Skeletal muscle cell (primary cell): ENCODE measurements at regions not wholly inside any gene's neighbourhood (a gene's known extent, or its start where the extent isn't known, plus 50 kb on each side); places are given as distances from the start of the nearest gene placed in this dataset.

Experiments used
- DNase-seq: peaks from one replicate; pipeline ENCODE4 v3.0.0-alpha.2; 2010; ENCODE audit warnings: low read depth
- H3K4me3 ChIP-seq: 2 replicates; pipeline ENCODE4 v1.5.1; 2011; ENCODE audit warnings: low read depth, mild to moderate bottlenecking, control low read depth, low read length, moderate library complexity

DNA sequence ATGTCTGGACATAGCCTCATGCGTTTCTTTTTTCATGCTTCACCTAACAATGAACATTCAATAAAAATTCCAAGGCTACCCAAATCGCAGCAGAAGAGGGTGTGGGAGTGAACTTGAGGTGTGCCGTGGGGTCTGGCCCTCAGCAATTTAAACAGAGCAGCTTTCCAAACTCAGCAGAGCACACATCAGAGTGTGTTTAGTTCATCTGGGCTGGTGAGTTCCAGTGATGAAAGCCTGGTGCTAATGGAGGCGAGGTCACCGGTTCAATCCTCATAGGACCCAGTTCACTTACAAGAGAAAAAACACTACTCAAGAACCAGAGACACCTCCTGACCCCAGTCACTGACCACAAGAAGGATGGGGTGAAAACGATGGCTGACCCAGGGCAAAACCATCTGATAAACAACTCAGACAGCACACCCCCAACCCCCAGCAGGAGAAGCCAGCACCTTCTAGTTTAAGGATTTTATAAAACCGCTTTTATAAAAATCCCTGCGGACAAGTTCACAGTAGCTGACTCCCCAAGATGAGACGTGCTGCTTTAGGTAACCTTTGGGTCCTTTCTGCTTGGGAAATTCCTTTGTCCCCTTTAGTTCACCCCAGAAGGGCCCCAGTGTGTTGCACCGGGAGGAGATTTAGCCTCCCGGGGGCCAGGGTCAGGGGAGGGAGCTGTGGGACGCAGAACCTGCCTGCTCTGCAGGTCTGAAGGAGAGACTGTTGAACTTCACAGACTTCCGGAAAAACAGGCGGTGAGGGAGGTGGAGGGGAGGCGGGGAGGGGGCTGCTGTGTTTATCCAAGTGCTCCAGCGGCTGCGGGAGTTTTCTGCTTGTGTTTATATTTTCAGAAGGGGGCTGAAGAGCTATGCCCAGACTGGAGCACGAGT is 152.7 kb upstream of the SOX11 start:
- H3K4me3 ChIP-seq: no peak overlapping the region
- DNase-seq: no peak

DNA sequence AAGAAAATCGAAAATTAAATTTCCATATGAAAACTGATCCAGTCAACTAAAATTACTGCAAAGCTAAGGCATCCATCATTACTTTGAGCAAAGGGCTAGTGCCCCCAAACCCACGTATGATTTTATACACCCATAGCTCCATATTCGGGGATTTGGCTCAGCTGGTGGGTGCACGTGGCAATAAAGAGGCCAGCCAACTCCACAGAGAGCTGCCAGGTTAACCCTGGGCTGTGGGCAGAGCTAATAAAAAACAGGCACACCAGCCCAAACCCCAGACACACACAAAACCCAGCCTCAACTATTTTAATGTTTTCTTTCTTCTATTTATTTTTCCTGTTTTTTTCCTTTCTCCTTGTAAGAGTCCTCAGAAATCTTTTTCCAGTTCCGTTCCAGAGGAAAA is 151.3 kb upstream of the SOX11 start:
- no peak overlapping the region for H3K4me3 ChIP-seq
- DNase-seq: no peak

DNA sequence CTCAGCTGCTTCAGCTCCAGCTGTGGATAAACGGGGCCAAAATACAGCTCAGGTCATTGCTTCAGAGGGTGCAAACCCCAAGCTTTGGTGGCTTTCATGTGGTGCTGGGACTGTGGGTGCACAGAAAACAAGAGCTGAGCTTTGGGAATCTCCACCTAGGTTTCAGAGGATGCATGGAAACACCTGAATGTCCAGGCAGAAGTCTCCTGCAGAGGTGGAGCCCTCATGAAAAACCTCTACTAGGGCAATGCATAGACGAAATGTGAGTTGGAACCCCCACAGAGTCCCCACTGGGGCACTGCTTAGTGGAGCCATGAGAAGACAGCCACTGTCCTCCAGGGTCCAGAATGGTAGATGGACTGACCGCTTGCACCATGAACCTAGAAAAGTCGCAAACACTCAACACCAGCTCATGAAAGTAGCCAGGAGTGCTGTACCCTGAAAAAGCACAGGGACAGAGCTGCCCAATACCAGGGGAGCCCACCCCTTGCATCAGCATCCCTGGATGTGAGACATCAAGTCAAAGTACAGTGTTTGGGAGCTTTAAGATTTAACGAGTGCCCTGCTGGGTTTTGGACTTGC is 147.9 kb upstream of the SOX11 start:
- H3K4me3 ChIP-seq: no peak overlapping the region
- no peak for DNase-seq

DNA sequence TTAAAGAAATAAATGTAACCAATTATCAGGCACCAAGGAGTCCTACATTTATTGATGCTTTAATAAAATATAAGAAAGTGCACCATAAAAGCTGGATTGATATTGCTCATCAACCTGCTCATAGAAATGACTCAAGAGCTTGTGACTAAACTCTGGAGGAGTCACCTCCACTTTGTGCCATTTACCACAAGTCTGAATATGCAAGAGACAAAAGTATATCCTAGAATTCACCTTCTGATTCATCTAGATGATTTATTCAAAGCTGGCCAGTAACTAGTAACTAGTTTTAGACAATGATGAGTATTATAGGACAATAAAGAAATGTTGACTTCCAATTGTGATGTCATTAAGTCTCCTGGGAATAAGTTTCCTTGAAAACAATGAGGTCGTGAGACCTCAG is 146.0 kb upstream of the SOX11 start:
- no peak overlapping the region for H3K4me3 ChIP-seq
- DNase-seq: no peak

DNA sequence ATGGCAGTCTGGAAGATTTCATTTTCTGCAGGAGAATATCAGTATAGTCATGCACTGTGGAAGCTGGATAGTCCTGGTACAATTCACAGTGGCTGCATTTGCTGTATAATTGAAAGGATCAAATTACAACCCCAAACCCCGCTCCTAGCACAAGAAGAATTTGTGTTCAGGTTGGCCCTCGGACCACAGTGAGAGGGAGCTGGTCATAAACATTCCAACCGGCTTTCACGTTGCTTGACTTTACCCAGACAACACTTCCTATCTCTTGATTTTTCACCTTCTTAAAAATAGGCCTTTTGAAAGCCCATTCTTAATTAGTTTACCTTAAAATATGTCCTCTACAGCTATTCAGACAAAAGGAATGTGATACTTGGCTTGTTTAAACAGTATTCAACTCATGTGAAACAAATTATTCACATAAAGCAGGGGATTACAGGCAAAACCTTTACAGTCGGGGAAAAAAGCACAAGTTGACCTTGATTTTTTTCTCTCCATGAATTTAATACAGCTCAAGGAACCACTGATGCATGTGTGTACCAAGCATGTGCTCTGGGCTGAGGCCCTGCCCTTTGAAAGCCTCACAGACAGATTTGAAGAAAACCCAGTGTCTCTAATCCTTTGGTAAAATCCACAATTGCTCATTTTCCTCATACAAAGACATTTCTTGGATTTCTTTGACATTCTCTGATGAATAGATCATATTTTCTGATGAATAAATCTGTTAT is 143.0 kb upstream of the SOX11 start:
- H3K4me3 ChIP-seq: no peak overlapping the region
- DNase-seq: no peak

DNA sequence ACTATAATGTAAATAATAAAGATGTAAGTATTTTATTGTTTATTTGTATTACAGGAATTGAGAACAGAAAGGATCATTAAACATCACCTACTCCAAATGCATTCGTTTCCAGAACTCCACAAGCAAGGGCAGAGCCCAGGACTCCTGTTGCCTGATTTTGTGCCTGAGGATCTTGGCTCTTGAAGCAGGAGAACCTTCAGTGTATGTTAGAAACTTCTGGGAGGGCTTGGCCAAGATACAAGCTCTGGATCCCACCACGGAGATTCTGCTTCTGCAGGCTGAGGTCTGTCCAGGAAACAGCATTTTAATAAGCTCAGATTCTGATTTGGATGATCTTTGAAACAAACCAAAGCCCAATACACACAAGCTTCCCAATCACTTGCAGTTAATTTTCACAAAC is 142.4 kb upstream of the SOX11 start:
- no peak for DNase-seq
- no peak overlapping the region for H3K4me3 ChIP-seq

DNA sequence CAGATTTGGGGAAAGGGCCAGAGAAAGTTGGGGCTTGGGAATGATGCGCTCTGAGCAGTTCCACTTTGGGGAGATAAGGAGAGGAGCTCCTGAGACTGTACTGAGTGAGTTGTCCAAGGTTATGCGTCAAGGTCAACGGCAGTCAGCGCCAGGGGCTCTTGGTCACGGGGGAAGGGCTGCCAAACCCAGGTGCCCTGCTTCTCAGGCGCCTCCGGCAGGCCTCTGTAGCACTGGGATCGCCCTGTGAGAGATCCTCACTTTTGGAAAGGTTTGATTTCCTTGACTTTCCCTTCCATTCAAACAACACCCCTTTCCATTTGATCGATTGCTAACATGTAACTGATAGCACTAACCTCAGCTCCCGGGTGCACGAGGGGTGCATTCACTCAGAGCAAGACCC is 136.5 kb upstream of the SOX11 start:
- no peak for DNase-seq
- no peak overlapping the region for H3K4me3 ChIP-seq

DNA sequence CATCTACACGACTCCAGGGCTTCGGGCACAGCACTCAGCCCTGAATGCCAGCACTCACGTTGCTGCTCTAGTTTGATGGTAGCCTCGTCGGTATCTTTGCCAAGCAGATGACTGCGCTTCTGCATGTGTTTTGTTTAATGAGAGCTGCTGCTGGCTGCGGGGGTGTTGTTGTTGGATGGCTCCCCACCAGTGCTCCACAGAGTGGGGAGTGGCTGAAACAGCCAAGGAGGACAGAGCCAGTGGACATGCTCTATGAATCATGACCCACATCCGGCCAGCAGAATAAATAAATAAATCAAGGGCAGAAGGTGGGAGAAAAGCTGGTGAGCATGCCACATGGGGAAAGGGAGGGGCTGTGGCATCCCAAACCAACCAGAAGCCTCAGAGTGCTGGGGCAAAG is 131.2 kb upstream of the SOX11 start:
- no peak overlapping the region for H3K4me3 ChIP-seq
- DNase-seq: no peak

DNA sequence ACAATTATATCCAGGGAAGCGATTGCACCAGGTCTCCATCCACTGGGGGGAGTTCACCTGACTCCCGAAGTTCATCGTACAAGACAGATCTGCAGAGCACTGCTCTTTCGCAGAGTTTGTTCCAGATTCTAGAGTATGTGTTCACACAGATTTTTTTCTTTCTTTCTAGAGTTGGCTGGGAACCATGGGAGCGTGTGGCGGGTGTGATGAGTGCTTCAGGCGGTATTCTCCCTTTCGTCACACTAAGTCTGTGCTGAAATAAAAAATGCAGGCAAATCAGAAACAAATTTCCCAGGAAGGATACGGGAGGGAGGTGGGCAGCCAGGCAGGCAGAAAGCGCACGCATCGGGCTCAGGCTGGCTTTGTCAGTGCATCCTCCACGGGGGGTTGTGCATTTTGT is 129.8 kb upstream of the SOX11 start:
- no peak for DNase-seq
- no peak overlapping the region for H3K4me3 ChIP-seq

DNA sequence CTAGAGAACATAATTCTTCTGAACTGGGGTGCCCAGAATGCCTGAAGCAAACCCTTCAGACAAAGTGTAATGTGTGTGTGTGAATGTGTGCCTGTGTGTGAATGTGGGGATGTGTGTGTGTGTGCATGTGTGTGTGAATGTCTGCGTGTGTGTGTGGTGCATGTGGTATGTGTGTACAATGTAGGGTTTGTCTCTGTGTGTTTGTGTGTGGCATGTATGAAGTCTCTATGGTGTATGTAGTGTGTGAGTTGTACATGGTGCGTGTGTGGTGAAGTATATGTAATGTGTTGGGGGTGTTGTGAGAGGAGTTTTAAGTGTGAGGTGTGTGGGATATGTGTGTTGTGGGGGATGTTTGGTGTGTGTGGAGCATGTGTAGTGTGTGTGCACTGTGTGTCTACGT is 129.3 kb upstream of the SOX11 start:
- no peak for DNase-seq
- no peak overlapping the region for H3K4me3 ChIP-seq

DNA sequence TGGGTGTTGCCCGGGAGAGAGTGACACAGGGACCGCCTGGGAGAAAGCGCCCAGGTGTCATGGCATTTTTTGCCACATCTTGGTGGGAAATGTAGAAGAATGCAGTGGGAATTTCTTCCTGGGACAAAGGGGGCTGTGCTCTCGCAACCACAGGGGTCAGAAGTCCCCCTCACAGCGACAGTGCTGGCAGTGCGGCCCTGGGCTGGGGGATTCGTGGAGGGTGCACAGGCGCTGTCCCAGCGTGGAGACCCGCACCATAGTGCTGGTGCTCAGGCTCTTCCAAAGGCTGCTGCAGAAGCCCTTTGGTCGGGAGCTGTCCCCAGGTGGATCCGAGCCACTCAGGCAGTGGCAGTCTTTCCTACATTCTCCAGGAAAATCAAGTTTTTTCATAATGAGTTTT is 128.8 kb upstream of the SOX11 start:
- no peak overlapping the region for H3K4me3 ChIP-seq

DNA sequence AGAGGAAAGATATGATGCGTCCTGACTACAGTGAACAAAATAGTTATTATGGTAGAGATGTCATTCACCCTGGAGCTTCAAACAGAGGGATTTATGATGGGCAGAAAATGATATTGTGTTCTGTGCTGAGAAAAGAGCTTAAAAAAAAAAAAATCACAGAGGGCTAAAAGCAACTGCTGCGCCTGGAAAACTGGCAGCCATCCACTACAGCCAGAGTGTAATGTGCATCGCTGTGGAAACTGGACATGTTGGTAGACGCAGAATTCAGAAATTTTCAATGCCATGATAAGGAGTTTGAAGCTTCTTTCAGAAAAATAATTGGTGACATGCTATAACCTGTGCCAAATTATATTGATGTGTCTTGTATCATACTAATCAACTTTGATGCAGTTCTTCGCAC is 122.9 kb upstream of the SOX11 start:
- no peak overlapping the region for H3K4me3 ChIP-seq
- DNase-seq: no peak

More for the DNA sequence above, 128.8 kb upstream of the SOX11 start:
- DNase-seq: no peak

DNA sequence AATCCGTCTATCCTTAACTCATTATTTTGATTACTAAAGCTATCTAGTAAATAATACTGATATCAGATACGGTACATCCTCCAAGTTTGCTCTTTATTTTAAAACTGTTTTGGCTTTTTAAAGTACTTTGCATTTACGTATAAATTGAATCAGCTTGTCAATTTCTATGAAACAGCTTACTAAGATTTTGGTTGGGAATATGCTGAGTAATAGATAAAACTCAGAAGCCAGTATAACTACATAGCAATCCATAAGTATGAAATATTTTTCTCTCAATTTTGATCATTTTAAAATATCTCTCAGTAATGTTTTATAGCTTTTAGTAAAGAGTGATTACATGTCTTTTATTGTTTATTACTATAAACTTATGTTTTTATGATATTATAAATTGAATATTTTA is 116.2 kb upstream of the SOX11 start:
- no peak overlapping the region for H3K4me3 ChIP-seq
- no peak for DNase-seq

DNA sequence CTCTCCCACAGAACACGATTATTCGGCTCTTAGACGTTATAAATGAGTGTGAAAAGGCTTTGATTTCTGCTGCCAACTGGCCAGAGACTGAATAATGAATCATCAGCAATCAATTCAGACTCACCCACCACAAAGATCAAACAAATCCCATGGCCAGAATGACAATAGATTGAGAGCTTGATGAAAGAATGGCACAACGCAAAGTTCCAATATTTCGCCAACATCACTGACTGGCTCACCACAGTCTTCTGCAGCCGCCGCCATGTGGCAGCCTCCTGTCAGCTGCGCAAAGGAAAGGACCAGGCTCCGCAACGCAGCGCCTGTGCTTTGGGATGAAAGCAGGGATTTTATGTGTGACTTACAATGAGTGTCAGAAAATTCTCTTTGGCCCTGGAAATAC is 104.4 kb upstream of the SOX11 start:
- H3K4me3 ChIP-seq: no peak overlapping the region
- no peak for DNase-seq

DNA sequence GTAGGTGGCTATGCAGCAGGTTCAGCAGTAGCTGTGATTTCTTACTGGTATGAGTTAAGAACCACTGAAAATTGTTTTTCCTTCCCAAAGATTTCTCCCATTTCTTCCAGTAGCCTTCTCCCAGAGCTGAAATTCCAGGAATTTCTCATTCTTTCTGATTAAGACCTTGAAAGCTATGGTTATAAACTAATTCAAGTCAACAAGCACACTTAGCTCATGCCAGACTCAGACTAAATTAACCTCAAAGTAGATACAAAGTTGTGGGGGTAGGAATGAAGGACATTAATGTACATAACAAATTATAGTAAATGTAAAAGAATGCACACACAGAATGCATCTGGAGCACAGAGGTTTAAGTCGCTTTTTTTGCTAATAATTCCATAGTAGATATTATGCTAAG is 103.6 kb upstream of the SOX11 start:
- no peak for DNase-seq
- no peak overlapping the region for H3K4me3 ChIP-seq

DNA sequence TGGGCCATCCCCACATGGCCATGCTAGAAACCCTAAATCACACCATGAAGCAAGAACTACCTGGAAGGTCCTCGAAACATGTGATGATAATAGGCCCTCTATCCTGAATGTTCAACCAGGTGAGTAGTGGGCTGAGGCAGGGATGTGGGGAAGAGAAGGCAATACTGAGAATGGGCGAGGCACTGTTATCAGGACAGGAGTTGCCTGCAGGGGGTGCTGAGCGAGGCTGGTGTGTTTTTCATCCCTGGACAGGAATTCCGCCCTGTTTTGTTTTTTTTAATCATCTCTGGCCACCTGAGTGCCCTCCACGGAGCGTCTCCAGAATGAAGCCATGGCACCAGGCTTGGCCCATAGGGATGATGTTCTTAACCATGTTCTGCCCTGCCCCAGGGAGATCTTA is 103.0 kb upstream of the SOX11 start:
- no peak overlapping the region for H3K4me3 ChIP-seq
- DNase-seq: no peak

DNA sequence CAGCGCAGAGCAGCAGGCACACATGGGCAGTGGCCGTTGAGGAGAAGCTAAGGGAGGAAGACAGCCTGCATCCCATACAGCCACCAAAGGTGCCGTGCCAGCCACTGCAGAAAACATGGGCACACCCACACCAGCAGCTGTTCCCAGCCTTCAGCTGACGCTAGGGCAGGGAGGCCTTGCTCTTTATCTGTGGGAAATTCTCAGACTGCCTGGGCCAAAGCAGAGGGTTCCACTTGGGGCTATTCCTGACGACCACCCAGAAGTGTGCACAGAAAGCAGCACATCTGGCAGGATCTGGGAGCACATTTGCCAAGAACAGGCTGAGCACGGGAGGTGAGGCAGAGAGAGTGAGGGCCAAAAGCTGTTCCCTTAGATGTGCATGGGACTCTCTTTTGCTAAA is 101.3 kb upstream of the SOX11 start:
- H3K4me3 ChIP-seq: no peak overlapping the region
- DNase-seq: no peak

DNA sequence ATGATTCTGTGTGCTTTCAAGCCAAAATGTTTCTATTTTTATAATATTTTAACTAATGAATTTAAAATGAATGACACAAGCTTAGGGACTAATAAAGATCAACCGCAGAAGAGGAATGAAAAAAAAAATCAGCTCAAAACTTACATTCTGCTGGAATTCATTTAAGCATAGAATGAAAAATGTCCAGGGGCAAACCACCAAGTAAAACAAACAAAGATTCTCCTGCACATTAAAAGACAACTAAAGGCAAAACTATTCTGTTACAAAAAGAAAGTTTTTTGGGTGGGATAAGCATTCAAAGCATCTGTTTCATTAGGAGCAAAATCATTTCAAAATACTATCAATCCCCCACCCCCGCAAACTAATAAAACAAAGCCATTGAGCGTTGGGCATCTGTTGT is 99.3 kb upstream of the SOX11 start:
- no peak for DNase-seq

DNA sequence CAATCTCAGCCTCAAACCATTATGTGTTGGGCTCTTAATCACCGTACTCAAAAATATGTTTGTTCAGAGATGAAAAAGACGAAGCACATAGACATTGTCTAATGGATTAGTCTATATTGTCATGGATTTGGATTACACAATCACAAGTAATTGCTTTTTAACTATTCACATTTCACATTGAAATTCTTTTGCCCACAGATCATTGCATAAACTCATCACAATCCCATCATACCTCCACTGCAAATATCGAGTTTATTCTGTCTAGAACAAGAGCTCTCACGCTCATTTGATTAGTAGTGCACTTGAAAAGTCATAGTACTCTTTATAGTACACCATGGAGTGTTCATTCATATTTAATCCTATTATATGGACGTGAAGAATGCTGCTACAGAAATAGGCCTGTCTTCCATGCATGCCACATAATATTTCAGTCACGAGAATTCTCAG is 97.9 kb upstream of the SOX11 start:
- DNase-seq: no peak
- no peak overlapping the region for H3K4me3 ChIP-seq

More for the DNA sequence above, 99.3 kb upstream of the SOX11 start:
- no peak overlapping the region for H3K4me3 ChIP-seq

DNA sequence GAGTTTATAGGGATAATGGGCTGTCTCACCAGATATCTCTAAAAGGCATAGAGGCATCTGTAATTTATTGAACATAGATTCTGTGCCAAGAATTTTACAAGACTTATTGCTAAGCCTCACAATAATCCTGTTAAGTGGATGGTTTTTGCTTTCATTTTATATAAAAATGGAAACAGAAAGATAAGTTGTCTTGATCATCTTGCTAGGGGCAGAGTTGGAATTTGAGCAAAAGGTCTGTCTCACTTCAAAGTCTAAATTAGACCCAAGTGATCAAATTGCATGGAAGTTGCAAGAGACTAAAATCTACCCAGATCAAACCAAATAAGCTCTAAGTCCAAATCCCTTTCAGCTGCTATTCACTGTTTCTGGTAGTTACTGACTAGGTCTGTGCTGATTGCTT is 95.3 kb upstream of the SOX11 start:
- no peak for DNase-seq
- H3K4me3 ChIP-seq: no peak overlapping the region

DNA sequence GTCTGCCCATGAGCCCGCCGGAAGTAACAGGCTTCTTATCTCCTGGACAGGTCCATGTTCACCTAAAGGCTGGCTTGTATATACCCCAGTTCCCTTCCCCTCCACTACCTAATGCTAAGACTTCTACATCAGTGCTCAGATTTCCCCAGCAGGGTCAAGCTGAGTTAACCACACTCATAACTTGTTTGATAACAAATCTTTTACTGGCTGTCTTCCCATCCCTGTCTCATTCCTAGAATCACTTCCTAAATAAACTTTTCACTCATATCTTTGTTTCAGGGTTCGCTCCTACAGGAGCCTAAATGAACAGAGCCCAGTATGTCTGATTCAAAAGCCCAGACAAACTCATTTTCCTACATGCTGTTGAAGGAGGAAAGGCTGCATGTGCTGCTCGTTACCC is 94.0 kb upstream of the SOX11 start:
- no peak overlapping the region for H3K4me3 ChIP-seq
- DNase-seq: no peak
